Hepatocyte (in vitro differentiated cells): ENCODE measurements at regions not wholly inside any gene's neighbourhood (a gene's known extent, or its start where the extent isn't known, plus 50 kb on each side); places are given as distances from the start of the nearest gene placed in this dataset.
"Not testable (repeated sequence)": the region's sequence is repeated elsewhere in the genome, so short reads cannot be mapped to it uniquely, and the experiment has no call there.

Experiments used
- DNase-seq: peaks from one replicate; pipeline ENCODE4 v3.0.0-alpha.2; 2016; ENCODE audit warnings: low spot score
- H2AFZ ChIP-seq: fragments of 200-600 bp; sonication (generic); 2 replicates; pipeline ENCODE4 v1.6.0; 2016; ENCODE audit warnings: antibody characterized with exemption, mild to moderate bottlenecking
- H3K27ac ChIP-seq: fragments of 200-600 bp; sonication (generic); 2 replicates; pipeline ENCODE4 v1.5.1; 2016; ENCODE audit warnings: mild to moderate bottlenecking
- H3K27me3 ChIP-seq: fragments of 200-600 bp; sonication (generic); 2 replicates; pipeline ENCODE4 v1.6.1; 2016
- H3K36me3 ChIP-seq: fragments of 200-600 bp; sonication (generic); replicated peaks from 2 replicates; pipeline ENCODE4 v1.5.1; 2016; ENCODE audit warnings: low read depth; ENCODE audit not compliant: insufficient read depth
- H3K4me1 ChIP-seq: fragments of 200-600 bp; sonication (generic); 2 replicates; pipeline ENCODE4 v1.5.1; 2016; ENCODE audit warnings: mild to moderate bottlenecking, moderate library complexity; ENCODE audit not compliant: insufficient read depth
- H3K4me2 ChIP-seq: fragments of 200-600 bp; sonication (generic); 2 replicates; pipeline ENCODE4 v1.6.0; 2016
- H3K4me3 ChIP-seq: fragments of 200-600 bp; sonication (generic); 2 replicates; pipeline ENCODE4 v1.5.1; 2016; ENCODE audit warnings: mild to moderate bottlenecking
- H3K79me2 ChIP-seq: fragments of 200-600 bp; sonication (generic); 2 replicates; pipeline ENCODE4 v1.6.0; 2017; ENCODE audit warnings: mild to moderate bottlenecking
- H3K9me2 ChIP-seq: fragments of 200-600 bp; sonication (generic); replicated peaks from 2 replicates; pipeline ENCODE4 v1.6.0; 2017; ENCODE audit warnings: mild to moderate bottlenecking; ENCODE audit not compliant: insufficient read depth
- H3K9me3 ChIP-seq: fragments of 200-600 bp; sonication (generic); 2 replicates; pipeline ENCODE4 v1.5.1; 2016; ENCODE audit warnings: low read depth, mild to moderate bottlenecking
- H4K20me1 ChIP-seq: fragments of 200-600 bp; sonication (generic); 2 replicates; pipeline ENCODE4 v1.6.0; 2016; ENCODE audit warnings: mild to moderate bottlenecking; ENCODE audit not compliant: insufficient read depth, poor library complexity, severe bottlenecking
- CTCF ChIP-seq: fragments of 200-600 bp; sonication (generic); IDR thresholded peaks from 2 replicates; pipeline ENCODE4 v1.5.1; 2016; ENCODE audit warnings: antibody characterized with exemption, mild to moderate bottlenecking; ENCODE audit not compliant: poor library complexity
- EZH2 ChIP-seq: fragments of 200-600 bp; sonication (generic); IDR thresholded peaks from 2 replicates; pipeline ENCODE4 v1.6.1; 2016; ENCODE audit warnings: antibody characterized with exemption, mild to moderate bottlenecking, borderline replicate concordance
- EZH2phosphoT487 ChIP-seq: fragments of 200-600 bp; sonication (generic); IDR thresholded peaks from one replicate; pipeline ENCODE4 v1.6.1; 2018; ENCODE audit warnings: antibody characterized with exemption, mild to moderate bottlenecking, low read depth, moderate library complexity; ENCODE audit not compliant: unreplicated experiment, severe bottlenecking
- WGBS: methylation state at CpG from one replicate; pipeline ENCODE4 v1.1.6; 2016; ENCODE audit warnings: low lambda C conversion rate; ENCODE audit errors: missing lambda C conversion rate; 5-methylcytosine and 5-hydroxymethylcytosine counted together

- Histone ChIP-seq H3K27me3 (no peaks in the 10 kb centered on the region), H3K9me2 (no peaks in the 10 kb centered on the region), H3K4me2 (no peak overlapping the region), H3K4me3 (no peak overlapping the region), H2AFZ (no peak overlapping the region), H3K4me1 (no peaks in the 10 kb centered on the region), H3K36me3 (no peaks in the 10 kb centered on the region), H4K20me1 (no peaks in the 10 kb centered on the region), H3K9me3 (no peaks in the 10 kb centered on the region), H3K79me2 (no peaks in the 10 kb centered on the region), H3K27ac (no peak overlapping the region)
- WGBS: 18% methylated on average over 2 of the region's 2 CpGs
- DNase-seq: peak; percentile 6
- TF ChIP-seq EZH2phosphoT487 (no peak), CTCF (peak; percentile 63)
Measured at GRCh38 chrX:94288325-94288724, 614.3 kb downstream of the FAM133A start.

GRCh38 chrX:94288972-94289371, 615.0 kb downstream of the FAM133A start:
- Histone ChIP-seq H3K9me2 (no peaks in the 10 kb centered on the region), H3K79me2 (no peaks in the 10 kb centered on the region), H2AFZ (no peak overlapping the region), H4K20me1 (no peaks in the 10 kb centered on the region), H3K27ac (no peak overlapping the region), H3K27me3 (no peaks in the 10 kb centered on the region), H3K9me3 (no peaks in the 10 kb centered on the region), H3K36me3 (no peaks in the 10 kb centered on the region), H3K4me2 (no peak overlapping the region), H3K4me1 (no peaks in the 10 kb centered on the region), H3K4me3 (no peak overlapping the region)
- 42% methylated on average over 1 of the region's 1 CpG for WGBS
- no peak for DNase-seq
- no peak for TF ChIP-seq CTCF
- no peak for TF ChIP-seq EZH2

- Histone ChIP-seq H3K27me3 (no peaks in the 10 kb centered on the region), H3K4me3 (no peak overlapping the region), H3K9me3 (no peaks in the 10 kb centered on the region), H3K36me3 (no peaks in the 10 kb centered on the region), H3K27ac (no peak overlapping the region), H3K79me2 (no peaks in the 10 kb centered on the region), H3K9me2 (no peaks in the 10 kb centered on the region), H2AFZ (no peak overlapping the region), H3K4me2 (no peak overlapping the region), H4K20me1 (no peaks in the 10 kb centered on the region), H3K4me1 (no peaks in the 10 kb centered on the region)
- whole genome bisulfite sequencing: 58% methylated on average over 2 of the region's 2 CpGs
- no peak for DNase-seq
- no peak for TF ChIP-seq EZH2phosphoT487
- TF ChIP-seq CTCF: no peak
- TF ChIP-seq EZH2: no peak
Measured at GRCh38 chrX:94302446-94302845, 628.4 kb downstream of the FAM133A start.

GRCh38 chrX:94329182-94329581, 655.2 kb downstream of the FAM133A start:
- Histone ChIP-seq H4K20me1 (no peaks in the 10 kb centered on the region), H2AFZ (no peak overlapping the region), H3K27ac (no peak overlapping the region), H3K4me1 (no peaks in the 10 kb centered on the region), H3K36me3 (no peaks in the 10 kb centered on the region), H3K9me3 (no peaks in the 10 kb centered on the region), H3K79me2 (no peaks in the 10 kb centered on the region), H3K9me2 (no peaks in the 10 kb centered on the region), H3K4me3 (no peak overlapping the region), H3K27me3 (no peaks in the 10 kb centered on the region), H3K4me2 (no peak overlapping the region)
- 94% methylated on average over 1 of the region's 1 CpG for WGBS
- DNase-seq: no peak
- TF ChIP-seq EZH2phosphoT487 (no peak), CTCF (no peak), EZH2 (no peak)

- H3K4me1 ChIP-seq, H3K27me3 ChIP-seq, H2AFZ ChIP-seq, H3K9me2 ChIP-seq, H3K36me3 ChIP-seq, H4K20me1 ChIP-seq, H3K79me2 ChIP-seq, DNase-seq, H3K4me3 ChIP-seq, H3K27ac ChIP-seq, H3K9me3 ChIP-seq, H3K4me2 ChIP-seq: not testable (repeated sequence)
- WGBS: 98% methylated on average over 7 of the region's 7 CpGs
Measured at GRCh38 chrX:94341730-94342129, 667.7 kb downstream of the FAM133A start.
